GM19324 (cell line): ENCODE measurements at regions not wholly inside any gene's neighbourhood (a gene's known extent, or its start where the extent isn't known, plus 50 kb on each side); places are given as distances from the start of the nearest gene placed in this dataset.

Source experiments
- ATAC-seq: cut with Tn5 transposase; IDR thresholded peaks from one replicate; pipeline ENCODE4 v1.9.1; 2021; ENCODE audit warnings: mild to moderate bottlenecking, moderate library complexity; ENCODE audit not compliant: unreplicated experiment, low FRiP score

DNA sequence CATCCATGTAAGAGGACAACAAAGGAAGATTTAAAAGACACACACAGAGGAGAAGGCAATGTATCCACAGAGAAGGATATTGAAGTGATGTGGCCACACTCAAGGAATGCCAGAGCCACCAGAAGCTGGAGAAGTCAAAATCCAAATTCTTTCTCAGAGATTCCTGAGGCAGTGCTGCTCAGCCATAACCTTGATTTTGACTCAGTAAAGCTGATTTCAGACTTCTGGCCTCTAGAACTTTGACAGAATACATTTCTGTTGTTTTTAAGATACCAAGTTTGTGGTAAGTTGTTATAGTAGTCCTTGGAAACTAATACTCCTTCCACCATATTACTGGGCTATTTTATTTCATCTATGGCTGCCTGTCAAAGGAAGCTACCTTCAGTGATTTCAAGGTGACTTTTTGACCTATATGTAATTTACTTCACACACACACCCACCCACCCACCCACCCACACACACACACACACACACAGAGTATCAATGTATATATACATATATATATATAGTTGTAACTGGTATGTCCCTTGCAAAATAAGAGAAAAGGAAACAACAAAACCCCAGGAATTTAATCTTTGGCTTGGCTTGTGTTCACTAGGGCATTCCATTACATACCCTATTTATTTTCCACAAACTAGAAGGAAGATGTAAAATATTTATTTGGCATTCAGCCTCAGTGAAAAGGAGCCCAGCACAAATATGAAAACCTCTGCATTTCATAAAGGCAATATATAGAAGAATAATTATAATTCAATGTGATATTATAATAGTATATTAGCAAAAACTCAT is 142.1 kb upstream of the PTGFR start:
- ATAC-seq, result no peak

DNA sequence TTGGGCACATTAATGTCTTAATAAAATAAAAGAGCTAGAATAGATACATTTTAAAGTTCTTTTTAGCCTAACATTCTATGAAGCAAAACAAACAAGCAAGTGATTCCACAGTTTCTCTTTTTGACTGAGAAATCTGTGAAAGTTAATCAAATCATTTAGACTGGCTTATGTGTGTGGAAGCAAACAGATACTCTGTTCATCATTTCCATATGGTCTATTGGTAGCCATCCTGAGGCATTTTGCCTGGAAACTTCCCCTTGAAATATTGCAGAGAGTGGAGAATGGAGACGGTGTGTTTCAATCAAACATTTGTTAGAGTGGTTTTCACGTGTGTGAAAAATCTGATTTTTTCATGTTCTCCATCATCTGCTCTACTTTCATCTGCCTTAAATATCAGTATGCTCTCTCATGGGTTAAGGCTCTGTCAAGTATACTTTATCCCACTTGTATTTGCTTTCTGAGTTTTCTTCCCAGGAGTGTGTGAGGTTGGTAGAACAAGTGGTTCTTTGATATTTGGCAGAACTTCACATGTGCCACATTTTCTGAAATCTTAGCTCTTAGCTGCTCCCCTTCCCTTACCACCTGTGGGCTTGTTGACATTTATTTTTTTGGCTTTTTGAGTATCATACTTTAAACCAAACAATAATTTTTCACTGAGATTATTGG is 139.1 kb upstream of the PTGFR start:
- no peak for ATAC-seq

DNA sequence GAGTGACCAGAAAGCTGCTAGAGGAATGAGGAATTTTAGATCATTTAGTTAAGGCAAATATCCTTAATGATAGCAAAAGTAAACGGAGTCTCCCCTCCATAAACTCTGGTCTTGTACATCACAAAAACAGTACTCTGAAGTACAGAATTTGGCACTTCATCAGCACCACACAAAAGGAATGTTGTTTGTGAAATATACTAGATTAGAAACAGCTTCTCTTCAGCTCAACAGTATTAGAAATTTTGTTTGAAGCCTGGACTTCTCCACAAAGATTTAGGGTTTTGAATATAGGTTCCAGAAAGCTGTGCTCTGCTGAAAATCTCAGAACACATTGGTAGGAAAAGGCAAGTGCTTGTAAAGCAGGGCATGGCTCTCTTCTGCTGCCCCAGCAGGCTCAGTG is 135.1 kb upstream of the PTGFR start:
- no peak for ATAC-seq

DNA sequence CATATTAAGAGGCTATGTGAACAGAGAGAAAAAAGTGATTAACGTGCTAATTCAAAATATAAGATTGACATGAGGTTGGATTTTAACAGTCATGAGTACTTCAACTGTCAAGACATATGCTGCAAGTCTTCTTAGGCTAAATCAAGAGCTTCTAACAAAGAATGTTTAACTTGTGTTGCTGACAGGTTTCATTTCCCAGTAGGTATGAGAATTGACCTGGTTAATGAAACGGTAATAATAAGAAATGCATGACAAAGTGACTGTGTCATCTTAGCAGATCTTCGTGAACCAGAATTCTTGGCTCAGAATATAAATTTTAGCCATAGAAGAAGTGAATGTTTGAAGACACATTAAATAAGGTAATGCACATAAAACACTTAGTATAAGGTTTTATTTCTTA is 132.6 kb upstream of the PTGFR start:
- no peak for ATAC-seq

DNA sequence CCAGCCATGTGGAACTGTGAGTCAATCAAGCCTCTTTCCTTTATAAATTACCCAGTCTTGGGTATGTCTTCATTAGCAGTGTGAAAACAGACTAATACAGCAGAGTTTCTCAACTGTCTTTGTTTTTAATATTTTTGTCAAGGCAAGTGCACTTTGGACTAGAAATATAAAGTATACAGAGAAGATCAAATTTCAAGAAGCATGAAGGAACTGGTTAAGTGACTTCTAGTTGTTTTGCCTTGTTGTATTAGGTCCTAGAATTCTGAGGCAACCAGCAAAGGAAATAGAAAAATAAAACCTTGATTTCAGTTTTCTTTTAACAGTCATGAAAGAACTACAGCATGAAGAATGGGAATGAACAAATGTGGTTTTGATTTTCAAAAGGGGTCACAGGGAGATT is 131.1 kb upstream of the PTGFR start:
- no peak for ATAC-seq

DNA sequence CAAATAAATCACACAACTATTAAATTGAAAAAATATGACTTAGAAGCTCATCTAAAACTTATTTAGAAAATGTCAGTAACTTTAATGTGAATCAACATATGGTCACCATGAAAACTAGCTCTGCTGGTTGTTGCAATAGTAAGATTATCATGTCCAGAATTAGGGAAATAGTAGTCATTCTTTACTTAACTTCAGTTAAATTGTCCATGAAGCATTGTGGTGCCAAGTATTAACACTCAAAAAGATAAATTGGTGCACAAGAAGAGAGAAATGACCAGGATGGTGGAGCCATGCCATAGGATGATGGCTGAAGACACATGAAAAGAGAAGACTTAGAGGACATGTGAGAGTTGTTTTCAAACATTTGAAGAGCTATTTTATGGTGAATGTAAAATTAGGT is 130.2 kb upstream of the PTGFR start:
- ATAC-seq, result no peak

DNA sequence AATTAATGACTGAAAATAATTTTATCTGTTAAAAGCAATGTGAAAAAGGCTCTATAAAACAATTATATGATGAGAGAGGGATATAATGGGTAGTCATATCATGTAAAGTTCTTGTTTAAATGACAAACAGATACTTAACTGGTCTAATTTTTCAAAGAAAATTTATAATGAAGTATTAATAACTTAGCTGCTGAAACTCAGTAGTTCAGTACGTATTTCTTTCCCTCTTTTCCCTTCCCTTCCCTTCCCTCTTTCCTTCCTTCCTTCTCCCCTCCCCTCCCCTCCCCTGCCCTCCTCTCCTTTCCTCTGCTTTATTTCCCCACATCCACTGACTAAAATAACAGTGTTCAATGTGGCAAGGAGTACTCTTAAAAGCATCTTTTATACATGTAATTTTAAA is 123.1 kb upstream of the PTGFR start:
- no peak for ATAC-seq

DNA sequence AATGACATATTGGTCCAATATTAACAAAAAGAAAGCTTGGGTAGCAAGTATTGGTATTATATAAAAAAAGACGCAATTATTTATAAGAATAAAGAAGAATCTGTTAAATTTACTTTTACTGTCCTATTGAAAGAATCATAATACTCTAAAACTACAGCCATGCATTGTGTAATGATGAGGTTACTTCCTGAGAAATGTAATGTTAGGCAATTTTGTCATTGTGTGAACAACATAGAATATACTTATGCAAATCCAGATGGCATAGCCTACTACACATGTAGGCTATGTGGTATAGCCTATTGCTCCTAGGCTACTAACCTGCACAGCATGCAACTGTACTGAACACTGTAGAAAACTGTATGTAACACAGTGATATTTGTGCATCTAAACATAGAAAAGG is 121.2 kb upstream of the PTGFR start:
- no peak for ATAC-seq

DNA sequence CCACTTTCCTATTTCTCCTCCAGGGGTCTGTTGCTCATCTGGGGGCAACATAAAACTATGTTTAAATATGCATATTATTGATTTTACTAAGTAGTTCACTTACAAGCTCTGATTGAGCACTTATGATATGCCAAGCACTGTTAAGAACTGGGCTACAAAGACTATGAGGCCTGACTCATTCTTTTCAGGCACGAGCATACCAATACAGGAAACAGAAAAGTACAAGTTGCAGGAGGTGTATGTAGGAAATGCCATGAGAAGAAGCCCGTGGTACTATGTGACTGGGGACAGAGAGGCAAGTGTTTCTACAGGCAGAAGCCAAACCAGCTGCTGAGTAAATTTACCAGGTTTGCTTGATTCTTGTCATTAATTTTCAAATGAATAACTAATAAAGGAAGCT is 120.4 kb upstream of the PTGFR start:
- ATAC-seq, result peak; percentile 63

DNA sequence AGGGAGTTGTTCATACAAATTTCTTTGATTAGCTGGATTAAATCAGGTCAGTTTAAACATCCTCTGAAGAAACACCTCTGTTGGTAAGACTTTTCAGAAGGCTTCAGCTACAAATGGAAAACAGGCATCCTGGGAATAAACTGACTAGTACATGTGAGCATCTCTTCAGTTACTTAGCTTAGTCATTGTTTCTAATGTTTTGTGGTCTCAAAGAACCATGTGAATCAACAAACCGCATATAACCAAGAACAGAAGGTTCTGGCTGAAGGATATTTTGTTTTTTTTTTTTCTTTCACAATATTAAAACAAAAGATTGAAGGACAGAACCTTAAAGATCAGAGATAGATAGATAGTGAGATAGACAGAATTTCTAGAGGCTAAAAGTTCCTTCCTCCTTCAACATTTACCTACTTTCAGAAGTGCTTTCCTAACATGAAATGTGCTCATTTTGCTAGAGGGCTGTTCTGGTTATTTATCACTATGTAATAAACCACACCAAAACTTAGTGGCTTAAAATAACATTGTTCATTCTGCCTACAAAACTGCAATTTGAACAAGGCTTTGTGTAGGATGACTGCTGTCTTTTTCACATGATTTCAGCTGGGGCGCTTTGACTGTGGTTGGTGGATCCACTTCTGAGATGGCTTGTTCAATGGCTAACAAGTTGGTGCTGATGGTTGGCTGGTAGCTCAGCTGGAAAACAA is 119.8 kb upstream of the PTGFR start:
- peak; percentile 38 for ATAC-seq

DNA sequence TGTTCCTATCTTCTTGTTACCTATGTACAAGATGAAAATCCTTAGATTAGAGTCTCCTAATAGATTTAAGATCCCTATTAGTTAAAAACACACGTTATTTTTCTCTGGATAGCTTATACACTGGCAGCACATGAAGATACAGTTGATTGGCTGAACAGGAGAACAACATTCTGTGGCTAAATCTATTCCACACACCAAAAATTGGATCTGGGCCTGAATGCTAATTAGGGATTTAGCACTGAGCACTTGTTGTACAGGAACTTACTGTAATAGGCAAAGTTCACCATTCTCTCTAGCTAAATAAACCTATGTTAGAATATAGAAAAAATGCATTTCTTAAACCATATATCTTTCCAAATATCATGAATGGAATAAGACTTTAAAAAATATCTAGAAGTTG is 117.1 kb upstream of the PTGFR start:
- no peak for ATAC-seq

DNA sequence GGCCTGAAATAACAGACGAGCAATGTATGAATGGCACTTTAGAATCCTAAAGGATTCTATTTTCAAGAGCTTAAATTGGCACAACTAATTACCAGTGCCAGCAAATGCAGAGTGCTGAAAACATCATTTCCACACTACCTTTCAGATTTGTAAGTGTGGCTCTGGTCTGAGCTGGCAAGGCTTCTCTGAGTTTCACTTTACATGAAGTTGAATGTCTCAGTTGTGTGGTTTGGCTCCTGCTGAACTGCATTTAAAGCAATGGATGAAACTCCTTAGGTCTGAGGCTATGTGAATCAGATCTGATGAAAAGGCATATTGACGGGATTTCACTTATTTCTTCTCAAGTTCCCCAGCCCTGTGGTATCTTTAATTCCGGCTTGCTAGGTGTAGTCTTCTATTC is 114.8 kb upstream of the PTGFR start:
- no peak for ATAC-seq

DNA sequence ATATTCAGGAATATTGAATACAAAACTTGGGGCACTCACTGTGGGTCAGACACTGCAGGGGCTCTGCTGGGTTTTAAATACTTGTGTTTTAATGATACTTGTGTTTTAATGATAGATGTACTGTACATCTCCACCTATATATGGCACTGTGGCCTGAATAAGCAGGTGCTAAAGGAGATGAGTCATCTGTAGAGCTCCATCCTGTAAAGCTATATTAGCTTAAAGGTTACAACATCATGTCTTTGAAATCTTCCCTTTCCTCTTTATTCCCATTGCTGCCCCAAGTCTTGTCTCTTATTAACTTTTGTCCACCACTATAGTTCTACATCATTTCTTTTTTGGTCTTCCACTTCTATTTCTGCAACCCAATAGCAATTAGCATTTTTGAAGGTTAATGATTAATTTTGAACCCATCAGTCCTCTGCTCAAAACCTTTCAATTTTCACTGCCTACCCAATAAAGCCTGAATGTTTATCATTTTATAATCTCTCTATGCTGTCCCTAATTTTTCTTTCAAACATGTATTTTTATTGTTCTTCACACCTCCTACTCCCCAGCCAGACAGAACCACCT is 113.3 kb upstream of the PTGFR start:
- ATAC-seq, result peak; percentile 79

DNA sequence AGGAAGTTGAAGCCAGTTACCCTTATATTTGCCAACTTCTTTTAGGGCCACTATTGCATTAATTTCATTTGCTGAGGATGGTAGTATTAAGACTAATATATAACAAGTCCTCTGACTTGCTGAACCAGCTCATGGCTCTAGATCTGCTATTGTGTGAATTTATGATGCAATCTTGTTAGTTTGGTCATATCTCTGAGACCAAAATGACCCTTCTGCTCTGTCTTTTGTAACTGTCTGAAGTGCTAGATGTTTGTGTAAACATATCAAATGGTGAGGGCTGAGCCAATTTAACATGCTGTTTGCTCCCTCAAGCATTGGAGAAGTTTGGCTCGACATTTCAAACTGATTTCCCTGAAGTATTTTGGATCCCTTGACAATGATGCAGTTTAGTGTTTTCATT is 106.9 kb upstream of the PTGFR start:
- no peak for ATAC-seq

DNA sequence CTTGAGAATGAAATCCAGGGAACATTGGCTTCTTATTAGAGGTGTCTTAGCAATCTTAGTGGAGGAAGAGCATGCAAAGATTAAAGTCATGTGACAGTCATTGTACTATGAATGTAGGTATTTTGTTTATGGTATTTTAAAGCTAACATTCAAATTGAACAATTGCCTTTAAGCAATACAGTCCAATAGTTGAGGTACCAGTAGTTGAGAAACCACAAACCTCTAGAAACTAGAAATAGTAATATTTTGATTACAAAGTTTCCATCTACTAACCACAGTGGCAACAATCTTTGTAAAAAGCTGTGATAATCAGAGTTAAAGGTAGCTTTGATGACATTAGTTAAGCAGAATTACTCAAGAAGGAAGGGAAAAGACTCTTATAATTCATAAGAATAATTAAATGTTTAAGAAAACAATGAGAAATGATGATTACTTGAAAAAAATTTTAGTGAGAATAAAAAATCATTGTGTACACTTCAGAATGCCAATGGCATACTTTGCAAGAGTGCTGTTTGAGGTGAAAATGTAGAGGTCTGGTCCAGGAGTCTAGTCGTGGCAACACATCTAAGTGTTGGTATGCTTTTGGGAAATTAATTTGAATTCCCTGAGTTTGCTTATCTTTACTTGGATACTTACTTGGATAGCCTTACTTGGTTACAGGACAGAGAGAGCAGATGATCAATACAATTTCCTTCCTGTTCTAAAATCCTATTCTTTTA is 104.9 kb upstream of the PTGFR start:
- ATAC-seq, result peak; percentile 89

DNA sequence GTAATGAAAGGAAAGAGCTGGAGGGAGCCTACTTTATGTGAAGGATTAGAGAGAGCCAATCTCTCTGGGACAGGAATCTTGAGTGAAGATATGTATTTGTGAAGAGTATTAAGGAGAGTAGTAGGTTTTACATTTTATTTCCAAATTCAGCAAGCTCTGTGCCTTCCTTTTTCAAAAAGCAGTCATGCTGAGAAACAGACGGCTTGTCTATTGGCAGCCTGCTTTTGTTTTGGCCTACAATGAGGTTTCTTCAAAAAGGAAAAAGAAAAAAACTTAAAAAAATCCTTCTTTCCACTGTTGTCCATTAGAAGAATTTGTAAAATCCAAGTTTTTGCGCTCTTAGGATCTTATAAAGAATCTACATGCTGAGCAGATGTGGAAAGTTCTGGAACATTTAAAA is 103.6 kb upstream of the PTGFR start:
- ATAC-seq, result no peak

DNA sequence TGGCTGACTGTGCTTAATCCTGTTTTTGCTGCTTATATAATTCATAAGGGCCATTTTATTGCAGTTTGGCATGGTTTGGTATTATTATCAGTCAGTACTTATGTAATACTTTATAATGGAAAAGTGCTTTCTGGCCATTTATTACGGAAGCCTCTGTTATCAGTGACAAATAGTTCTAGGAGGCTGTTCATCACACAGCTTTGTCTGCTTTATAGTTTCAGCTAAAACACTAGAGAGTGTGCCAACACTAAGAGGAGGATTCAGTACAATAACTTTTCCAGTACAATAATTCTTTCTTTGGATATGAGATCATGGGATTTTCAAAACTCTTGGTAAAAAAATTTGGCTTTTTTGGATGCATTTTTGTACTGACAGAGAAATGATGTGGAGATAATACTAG is 102.9 kb upstream of the PTGFR start:
- ATAC-seq, result no peak

DNA sequence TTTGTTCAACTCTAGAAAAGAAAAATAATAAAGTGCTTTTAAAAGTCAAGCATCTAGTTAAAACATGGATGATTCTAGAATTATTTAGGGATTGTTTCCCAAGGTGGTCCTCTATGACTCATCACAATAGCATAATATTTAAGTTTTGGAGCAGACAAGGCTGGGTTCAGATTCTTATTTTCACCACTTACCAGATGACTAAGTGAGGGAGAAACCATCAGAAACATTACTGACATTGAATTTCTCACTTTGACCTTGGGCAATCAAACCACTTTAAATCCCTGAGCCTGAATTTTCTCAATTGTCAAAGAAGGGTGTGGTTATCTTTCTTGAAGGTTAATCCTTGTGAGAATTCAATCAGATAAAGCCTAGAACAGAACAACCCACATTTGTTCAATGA is 102.5 kb upstream of the PTGFR start:
- ATAC-seq, result no peak

DNA sequence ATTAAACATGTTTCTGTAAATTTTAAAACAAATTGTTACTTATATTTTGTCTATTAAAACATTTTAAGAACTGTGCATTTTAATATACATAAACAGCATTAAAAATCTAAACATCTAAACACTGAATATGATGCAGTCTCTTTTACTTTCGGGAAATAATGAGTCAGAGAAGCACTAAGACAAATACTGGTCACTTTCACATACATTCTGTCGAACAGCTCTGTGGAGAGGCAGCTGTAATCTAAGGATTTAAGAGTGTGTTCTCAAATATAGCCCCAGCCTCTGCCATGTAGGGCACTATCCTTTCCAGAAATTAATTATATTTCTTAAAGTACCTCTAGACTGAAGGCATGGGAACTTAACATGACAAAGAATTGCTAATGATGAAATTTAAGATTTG is 89.6 kb upstream of the PTGFR start:
- ATAC-seq, result no peak

DNA sequence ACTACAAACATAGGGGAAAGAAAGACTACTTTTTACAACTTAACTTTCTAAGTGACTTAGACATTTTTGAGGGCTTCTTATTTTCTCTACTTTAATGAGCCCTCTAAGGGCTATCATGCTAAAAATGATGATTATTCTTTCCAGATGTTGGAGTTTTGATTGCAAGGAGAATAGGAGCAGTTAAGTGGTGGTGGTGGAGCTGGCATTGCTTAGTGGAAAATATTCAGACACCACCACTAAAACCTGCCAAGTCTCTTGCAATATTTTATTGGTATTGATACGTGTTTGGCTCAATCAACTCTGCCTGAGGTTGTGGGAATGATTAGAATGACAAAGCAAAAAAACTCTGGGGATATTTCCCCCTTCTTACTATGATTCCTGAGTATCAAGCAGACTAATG is 82.6 kb upstream of the PTGFR start:
- ATAC-seq, result no peak

DNA sequence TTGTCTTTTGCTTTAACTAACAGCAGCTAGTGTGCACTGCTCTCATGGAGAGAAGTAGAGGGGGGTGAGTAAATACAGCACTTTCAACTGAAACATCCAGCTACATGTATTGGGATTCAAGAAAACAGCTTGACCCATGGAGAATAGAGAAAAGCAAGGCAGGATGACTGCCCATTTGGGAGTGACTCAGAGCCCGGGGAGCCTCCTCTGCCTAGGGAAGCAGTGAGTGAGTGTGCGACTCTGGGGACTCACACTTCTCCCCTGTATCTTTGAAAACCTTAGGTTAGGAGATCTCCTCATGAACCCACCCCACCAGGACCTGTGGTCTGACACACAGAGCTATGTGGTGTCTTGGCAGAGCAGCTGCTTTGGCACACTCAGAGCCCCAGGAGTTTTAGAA is 82.0 kb upstream of the PTGFR start:
- no peak for ATAC-seq
